Anterior cingulate cortex (tissue), 58 donors: ENCODE measurements at regions not wholly inside any gene's neighbourhood (a gene's known extent, or its start where the extent isn't known, plus 50 kb on each side); places are given as distances from the start of the nearest gene placed in this dataset.
"Not testable (repeated sequence)": the region's sequence is repeated elsewhere in the genome, so short reads cannot be mapped to it uniquely, and the experiment has no call there.

Experiments used
- DNase-seq, 58 donors: peaks; one replicate each; lab custom pipeline; 2025; lab: John Stamatoyannopoulos, UW

DNA sequence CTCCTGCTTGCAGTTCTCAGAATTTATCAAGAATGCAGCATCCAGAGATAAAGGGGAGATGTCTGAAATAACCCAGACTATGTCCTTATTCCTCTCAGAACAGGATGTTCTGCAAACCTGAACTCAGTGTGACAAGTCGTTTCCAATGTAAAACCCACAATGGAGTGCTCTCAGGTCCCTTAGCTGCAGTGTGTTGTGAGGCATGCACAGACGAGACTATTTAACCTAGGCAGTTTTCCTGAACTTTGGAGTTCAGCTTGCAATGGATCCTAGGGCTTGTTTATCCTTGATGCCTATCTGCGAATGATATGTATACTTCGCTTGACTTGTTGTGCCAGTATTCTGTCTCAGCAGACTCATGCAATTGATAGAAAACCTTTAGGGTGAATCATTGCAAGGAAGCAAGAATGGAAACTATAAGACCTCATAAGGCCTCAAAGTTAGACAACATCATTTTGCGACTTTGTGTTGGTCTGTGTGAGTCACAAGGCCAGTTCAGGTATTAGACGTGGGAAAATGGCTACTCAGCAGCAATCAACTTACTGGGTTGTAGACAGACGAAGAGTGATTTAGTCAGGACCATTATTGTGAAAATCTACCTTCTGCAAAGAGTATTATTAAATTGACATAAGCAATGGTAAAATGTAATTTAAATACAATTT lies 2439.9 kb upstream of the PCDH20 start:
- no peak for DNase-seq

DNA sequence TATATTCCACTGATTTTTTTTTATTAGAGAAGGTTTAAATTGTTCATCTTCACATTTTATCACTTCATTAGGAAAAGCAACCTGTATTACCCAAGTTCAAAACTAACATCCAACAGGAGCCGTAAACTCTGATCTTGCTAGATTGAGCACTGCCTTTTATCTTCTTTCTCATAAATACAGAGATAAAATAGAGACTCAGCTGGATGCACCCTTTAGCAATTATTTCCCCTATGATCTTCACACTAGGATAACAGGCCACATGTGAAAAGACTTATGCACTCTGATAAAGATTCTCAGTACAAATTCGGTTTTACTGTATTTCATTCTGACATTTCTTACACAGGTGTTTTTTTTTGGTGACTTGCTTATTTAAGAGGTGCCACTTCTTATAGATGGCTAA lies 2438.2 kb upstream of the PCDH20 start:
- no peak for DNase-seq

- DNase-seq = no peak
Observed at GRCh38 chr13:63851526-63851925, 2435.9 kb upstream of the PCDH20 start.

DNA sequence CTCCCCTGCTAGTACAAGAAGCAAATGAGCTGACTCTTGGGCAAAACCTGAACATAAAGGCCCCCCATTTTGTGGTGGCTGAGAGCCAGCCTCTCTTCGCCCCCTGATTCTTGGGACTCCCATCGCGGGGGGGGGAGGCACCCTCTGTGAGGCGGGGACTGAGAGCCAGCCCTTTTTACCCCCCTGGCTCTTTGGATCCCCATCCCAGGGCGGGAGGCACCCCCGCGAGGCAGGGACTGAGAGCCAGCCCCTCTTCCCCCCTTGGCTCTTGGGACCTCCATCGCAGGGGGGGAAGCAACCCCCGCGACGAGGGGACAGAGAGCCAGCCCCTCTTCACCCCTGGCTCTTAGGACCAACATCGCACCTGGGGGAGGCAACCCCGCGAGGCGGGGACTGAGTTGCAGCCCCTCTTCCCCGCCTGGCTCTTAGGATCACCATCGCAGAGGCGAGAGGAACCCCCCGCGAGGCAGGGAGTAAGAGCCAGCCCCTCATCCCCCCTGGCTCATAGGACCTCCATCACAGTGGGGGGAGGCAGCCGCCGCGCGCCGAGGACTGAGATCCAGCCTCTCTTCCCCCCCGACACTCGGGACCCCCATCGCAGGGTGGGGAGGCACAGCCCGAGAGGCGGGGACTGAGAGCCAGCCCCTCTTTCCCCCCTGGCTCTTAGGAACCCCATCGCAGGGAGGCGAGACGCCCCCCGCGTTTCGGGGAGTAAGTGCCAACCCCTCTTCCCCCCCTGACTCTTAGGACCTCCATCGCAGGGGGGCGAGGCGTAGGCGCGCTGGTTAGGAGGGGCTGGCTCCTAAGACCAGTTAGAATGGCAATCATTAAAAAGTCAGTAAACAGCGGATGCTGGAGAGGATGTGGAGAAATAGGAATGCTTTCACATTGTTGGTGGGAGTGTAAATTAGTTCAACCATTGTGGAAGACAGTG lies 2428.4 kb upstream of the PCDH20 start:
- DNase-seq = no peak

- no peak for DNase-seq
Observed at GRCh38 chr13:63842102-63842501, 2426.5 kb upstream of the PCDH20 start.

- no peak for DNase-seq
Observed at GRCh38 chr13:63840551-63841421, 2425.1 kb upstream of the PCDH20 start.

GRCh38 chr13:63838366-63839110 lies 2422.9 kb upstream of the PCDH20 start:
- no peak for DNase-seq

DNA sequence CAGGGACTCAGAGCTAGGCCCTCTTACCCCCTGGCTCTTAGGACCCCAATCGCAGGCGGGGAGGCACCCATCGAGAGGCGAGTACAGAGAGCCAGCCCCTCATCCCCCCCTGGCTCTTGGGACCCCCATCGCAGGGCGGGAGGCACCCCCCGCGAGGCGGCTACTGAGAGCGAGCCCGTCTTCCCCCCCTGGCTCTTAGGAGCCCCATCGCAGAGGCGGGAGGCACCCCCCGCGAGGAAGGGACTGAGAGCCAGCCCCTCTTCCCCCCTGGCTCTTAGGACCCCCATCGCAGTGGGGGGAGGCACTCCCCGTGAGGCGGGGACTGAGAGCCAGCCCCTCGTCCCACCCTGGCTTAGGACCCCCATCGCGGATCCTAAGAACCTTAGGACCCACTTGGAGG lies 2422.1 kb upstream of the PCDH20 start:
- not testable (repeated sequence) for DNase-seq

GRCh38 chr13:63829609-63830008 lies 2414.0 kb upstream of the PCDH20 start:
- DNase-seq = not testable (repeated sequence)

GRCh38 chr13:63821785-63822184 lies 2406.1 kb upstream of the PCDH20 start:
- not testable (repeated sequence) for DNase-seq

- DNase-seq = not testable (repeated sequence)
Observed at GRCh38 chr13:63811428-63812004, 2395.9 kb upstream of the PCDH20 start.

- not testable (repeated sequence) for DNase-seq
Observed at GRCh38 chr13:63791134-63791533, 2375.5 kb upstream of the PCDH20 start.

DNA sequence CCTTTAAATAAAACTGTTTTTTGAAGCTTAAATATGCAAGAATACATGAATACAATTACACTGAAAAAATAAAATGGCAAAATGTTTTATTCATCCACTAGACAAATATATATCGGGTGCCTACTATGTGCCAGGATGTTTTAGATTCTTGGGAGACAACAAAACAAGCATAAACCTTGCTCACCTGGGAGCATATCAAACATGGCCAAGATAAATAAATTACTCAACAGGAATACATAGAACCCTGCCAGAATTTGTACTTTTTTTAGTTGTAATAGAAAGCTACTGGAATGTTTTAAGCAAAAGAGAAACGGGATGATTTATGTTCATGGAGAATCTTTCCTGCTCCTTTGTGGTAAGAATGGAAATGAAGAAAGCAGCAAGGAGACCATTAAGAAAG lies 2358.5 kb upstream of the PCDH20 start:
- DNase-seq = no peak

DNA sequence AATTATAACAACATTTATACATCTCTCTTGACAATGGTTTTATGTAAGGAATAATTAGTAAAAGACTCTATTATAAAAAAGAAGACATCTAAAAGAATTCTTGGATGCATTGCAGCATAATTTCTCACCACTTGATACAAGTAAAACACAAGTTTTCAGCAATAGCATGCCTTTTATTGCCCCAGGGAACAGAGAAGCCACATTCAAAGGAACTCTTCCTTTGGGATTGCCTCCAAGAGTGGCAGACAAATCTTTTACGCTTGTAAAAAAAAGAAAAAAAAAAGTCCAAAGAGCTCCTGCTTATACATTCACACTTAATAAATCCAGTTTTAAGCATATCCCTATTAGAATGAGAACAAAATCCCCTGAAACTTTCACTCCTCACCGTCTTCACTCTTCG lies 2357.8 kb upstream of the PCDH20 start:
- DNase-seq = no peak

DNA sequence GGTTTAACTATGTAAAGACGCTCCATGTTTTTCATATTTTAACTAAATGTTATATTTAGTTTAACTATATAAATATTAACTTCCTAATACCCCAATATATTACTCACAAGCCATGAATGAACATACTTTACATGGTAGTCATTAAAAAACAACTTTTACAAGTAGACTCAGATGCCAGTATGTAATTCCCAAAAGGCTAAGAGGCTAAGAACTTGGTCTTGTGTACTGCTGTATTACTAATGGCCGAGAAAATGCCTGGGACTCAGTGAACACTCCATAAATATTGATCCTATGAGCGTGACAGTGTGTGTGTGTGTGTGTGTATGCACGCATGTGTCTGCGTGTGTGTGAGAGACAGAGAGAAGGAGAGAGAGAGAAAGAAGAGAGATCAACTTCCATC lies 2342.0 kb upstream of the PCDH20 start:
- DNase-seq = not testable (repeated sequence)

DNA sequence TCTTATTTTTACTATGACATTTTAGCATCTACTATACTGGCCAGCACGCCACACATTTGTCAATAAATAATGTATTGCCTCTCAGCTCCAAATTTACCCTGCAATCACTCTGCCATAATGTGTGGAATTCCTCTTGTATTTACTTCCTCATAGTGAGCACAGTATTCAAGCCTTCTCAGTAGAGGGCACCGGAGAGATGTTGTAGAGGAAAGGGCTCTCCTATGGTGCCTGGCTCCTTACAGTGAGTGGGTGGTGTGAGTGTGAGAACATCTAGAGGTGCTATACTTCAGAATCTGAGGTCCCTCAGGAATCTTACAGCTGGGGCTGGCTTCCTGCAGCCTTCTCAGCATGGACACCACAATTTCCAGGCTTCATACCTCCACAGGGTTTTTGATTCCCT lies 2334.2 kb upstream of the PCDH20 start:
- DNase-seq = not testable (repeated sequence)

GRCh38 chr13:63741814-63742101 lies 2326.1 kb upstream of the PCDH20 start:
- not testable (repeated sequence) for DNase-seq

DNA sequence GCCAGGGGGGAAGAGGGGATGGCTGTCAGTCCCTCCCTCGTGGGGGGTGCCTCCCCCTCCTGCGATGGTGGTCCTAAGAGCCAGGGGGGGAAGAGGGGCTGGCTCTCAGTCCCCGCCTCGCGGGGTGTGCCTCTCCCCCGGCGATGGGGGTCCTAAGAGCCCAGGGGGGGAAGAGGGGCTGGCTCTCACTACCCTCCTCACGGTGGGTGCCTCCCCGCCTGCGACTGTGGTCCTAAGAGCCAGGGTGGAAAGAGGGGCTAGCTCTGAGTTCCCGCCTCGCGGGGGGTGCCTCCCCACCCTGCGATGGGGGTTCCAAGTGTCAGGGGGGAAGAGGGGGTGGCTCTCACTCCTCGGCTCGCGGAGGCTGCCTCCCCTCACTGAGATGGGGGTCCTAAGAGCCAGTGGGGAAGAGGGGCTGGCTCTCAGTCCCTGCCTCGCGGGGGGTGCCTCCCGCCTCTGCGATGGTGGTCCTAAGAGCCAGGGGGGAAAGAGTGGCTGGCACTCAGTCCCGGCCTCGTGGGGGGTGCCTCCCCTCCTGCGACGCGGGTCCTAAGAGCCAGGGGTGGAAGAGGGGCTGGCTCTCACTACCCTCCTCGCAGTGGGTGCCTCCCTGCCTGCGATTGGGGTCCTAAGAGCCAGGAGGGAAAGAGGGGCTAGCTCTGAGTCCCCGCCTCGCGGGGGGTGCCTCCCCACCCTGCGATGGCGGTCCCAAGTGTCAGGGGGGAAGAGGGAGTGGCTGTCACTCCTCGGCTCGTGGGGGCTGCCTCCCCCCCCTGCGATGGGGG lies 2325.6 kb upstream of the PCDH20 start:
- DNase-seq = no peak

GRCh38 chr13:63739112-63739735 lies 2323.6 kb upstream of the PCDH20 start:
- not testable (repeated sequence) for DNase-seq
